Upper lobe of left lung (tissue), 6 donors: ENCODE measurements at regions not wholly inside any gene's neighbourhood (a gene's known extent, or its start where the extent isn't known, plus 50 kb on each side); places are given as distances from the start of the nearest gene placed in this dataset.

Source experiments
- ATAC-seq, 2 donors: fragments of 200-7000 bp; cut with Tn5 transposase; one replicate each; pipeline ENCODE4 v1.9.1; 2022; ENCODE audit warnings: mild to moderate bottlenecking in 2 of 2, moderate library complexity in 2 of 2; ENCODE audit not compliant: low FRiP score in 2 of 2
- DNase-seq, 2 donors: peaks; one replicate each; pipeline ENCODE4 v3.0.0-alpha.2; 2019 to 2020
- H3K27ac ChIP-seq, 4 donors: fragments of 200-600 bp; sonication (generic); one replicate each; pipeline ENCODE4 v1.5.1; 2016 to 2019
- H3K27me3 ChIP-seq, 4 donors: fragments of 200-600 bp; sonication (generic); one replicate each; pipeline ENCODE4 v1.5.1; 2017 to 2019
- H3K36me3 ChIP-seq, 4 donors: fragments of 200-600 bp; sonication (generic); one replicate each; pipeline ENCODE4 v1.5.1; 2016 to 2019
- H3K4me1 ChIP-seq, 4 donors: fragments of 200-600 bp; sonication (generic); one replicate each; pipeline ENCODE4 v1.5.1; 2018 to 2019
- H3K4me3 ChIP-seq, 4 donors: fragments of 200-600 bp; sonication (generic); one replicate each; pipeline ENCODE4 v1.5.1; 2017 to 2019; ENCODE audit warnings: mild to moderate bottlenecking in 2 of 4, moderate library complexity in 1 of 4
- H3K9me3 ChIP-seq, 4 donors: fragments of 200-600 bp; sonication (generic); one replicate each; pipeline ENCODE4 v1.5.1; 2018 to 2019
- EP300 ChIP-seq, 4 donors: sonication (generic); formaldehyde crosslinking; IDR thresholded peaks; one replicate each; pipeline ENCODE4 v1.5.1; 2017; ENCODE audit warnings: antibody characterized with exemption in 4 of 4, control low read depth in 2 of 4
- POLR2A ChIP-seq, 4 donors: fragments of 450-650 bp; IDR thresholded peaks; one replicate each; pipeline ENCODE4 v1.5.1; 2016 to 2017; ENCODE audit warnings: antibody characterized with exemption in 4 of 4, mild to moderate bottlenecking in 2 of 4
- POLR2AphosphoS5 ChIP-seq, 2 donors: sonication (generic); formaldehyde crosslinking; IDR thresholded peaks; one replicate each; pipeline ENCODE4 v1.5.1; 2017; ENCODE audit warnings: antibody characterized with exemption in 2 of 2
- WGBS, 2 donors: methylation state at CpG; one replicate each; pipeline ENCODE4 v1.1.5; 2017 to 2018; 5-methylcytosine and 5-hydroxymethylcytosine counted together
- TF ChIP-seq, protein P1 (sequence below), 6 experiments: fragments of 450-650 bp in 4 of 6; fragments of 200-600 bp in 2 of 6; sonication (generic) in 2 of 6; IDR thresholded peaks; one replicate each; pipeline ENCODE4 v1.5.1; 2016 to 2019; ENCODE audit warnings: antibody characterized with exemption in 6 of 6
- donor health status: DM: no; HTN: no; CAD: no; lungs with moderate emphysema.
- donor health status: DM: no; HTN: yes; CAD: no; lungs with severe emphysema.

DNA sequence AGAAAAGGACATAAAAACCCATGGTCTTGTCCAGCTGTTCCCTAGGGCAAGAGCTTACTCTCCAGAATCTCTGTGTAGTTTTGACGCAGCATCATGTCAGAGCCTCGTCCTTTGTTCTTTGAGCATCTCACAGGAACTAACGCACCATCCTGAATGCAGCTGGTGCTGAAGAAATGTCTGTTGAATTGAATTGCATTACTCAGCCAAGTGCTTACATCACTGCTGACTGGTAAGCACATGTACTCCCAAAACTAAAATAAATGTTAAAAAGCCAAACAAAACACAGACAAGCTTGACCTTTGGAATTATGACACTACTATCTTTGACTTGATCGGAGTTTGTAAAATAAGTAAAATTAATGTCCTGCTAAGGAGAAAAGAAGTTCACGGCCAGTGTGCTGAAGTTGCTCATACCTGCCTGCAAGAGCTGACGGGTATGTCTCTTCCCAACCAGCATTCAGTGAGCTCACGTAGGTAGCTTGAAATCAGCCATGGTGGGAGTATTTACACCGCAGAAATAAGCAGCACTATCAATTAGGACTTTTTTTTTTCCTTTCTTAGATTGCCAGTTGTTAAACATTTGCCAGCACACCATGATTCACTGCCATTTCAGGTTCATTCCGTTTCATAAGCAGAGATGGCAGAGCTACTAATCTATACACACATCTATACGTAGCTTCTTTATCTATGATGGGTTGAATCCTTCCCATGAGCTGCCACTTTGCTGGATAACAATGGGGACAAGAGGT is 310.6 kb upstream of the MSX2 start:
- no peaks in the 10 kb centered on the region for H3K27me3 ChIP-seq
- H3K9me3 ChIP-seq = no peaks in the 10 kb centered on the region
- no peak overlapping the region for H3K27ac ChIP-seq
- H3K36me3 ChIP-seq = no peaks in the 10 kb centered on the region
- no peak overlapping the region for H3K4me3 ChIP-seq
- WGBS, 2 donors = 71 to 76% methylated on average over 10 of the region's 10 CpGs
- DNase-seq (no peak), ATAC-seq (peak in 1 of 2 donors; percentile 82)
- no peaks in the 10 kb centered on the region for H3K4me1 ChIP-seq
- no peak for TF ChIP-seq POLR2A (IDR thresholded peaks at IDR 0.05)
- no peak for TF ChIP-seq POLR2AphosphoS5 (IDR thresholded peaks at IDR 0.05)
- TF ChIP-seq, protein P1, sequence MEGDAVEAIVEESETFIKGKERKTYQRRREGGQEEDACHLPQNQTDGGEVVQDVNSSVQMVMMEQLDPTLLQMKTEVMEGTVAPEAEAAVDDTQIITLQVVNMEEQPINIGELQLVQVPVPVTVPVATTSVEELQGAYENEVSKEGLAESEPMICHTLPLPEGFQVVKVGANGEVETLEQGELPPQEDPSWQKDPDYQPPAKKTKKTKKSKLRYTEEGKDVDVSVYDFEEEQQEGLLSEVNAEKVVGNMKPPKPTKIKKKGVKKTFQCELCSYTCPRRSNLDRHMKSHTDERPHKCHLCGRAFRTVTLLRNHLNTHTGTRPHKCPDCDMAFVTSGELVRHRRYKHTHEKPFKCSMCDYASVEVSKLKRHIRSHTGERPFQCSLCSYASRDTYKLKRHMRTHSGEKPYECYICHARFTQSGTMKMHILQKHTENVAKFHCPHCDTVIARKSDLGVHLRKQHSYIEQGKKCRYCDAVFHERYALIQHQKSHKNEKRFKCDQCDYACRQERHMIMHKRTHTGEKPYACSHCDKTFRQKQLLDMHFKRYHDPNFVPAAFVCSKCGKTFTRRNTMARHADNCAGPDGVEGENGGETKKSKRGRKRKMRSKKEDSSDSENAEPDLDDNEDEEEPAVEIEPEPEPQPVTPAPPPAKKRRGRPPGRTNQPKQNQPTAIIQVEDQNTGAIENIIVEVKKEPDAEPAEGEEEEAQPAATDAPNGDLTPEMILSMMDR (IDR thresholded peaks at IDR 0.05) = no peak
- TF ChIP-seq EP300 (IDR thresholded peaks at IDR 0.05) = no peak

DNA sequence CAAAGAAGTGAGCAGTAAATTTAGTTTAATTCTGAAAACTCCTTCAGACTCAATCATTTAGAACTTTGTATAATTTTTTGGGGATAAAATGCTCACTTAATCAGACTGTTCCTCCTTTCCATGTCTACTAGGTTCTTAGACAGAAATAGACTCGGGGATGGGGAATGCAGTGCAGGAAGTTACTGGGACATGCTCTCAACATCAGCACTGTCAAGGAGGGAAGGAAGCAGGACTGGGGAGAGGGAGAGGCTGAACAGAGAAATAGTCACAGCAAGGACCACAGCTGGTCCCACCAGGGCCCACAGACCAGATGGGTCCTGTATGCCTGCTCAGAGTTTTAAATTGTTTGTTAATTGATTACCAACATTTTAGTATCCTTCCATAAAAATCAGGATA is 310.1 kb upstream of the MSX2 start:
- H3K27ac ChIP-seq = no peak overlapping the region

DNA sequence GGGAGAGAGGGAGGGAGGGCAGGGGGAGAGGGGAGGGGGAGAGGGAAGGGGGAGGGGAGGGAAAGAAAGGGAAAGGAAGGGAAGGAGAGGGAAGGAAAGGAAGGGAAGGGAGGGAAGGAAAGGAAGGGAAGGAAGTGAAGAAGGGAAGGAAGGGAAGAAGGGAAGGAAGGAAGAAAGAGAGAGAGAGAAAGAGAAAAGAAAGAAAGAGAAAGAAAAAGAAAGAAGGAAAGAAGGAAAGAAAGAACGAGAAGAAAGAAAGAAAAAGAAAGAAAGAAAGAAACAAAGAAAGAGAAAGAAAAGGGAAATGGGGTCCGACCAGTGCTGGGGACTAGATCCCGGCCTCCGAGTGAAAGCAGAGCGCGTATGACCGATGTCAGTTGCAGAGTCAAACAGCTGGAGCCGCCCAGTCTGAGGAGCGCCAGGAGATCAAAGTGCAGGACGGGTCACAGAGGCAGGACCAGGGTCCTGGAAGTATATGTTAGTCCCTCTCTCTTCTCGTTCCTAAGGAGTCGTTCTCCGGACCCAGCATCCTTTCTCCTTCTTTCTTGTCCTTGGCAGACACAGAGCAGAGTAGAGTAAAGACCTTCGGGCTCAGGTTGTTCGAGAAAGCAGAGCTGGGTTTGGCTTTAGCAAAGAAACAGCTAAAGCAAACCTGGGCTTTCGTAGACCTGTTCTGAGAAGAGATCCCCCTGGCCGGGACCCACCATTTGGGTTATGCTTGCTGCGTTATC is 305.4 kb upstream of the MSX2 start:
- Histone ChIP-seq H3K27ac (no peak overlapping the region), H3K4me3 (no peak overlapping the region), H3K4me1 (peaks cover 0 to 6% (median 4%) of the 10 kb centered on the region in 4 donors), H3K9me3 (no peaks in the 10 kb centered on the region), H3K36me3 (no peaks in the 10 kb centered on the region), H3K27me3 (peaks cover 0 to 2% (median 0%) of the 10 kb centered on the region in 4 donors)
- ATAC-seq (peak in 1 of 2 donors; percentile 71), DNase-seq (no peak)
- 4 to 8% methylated on average over 18 of the region's 18 CpGs for WGBS, 2 donors
- TF ChIP-seq EP300 (IDR thresholded peaks at IDR 0.05) (no peak), POLR2A (IDR thresholded peaks at IDR 0.05) (no peak), POLR2AphosphoS5 (IDR thresholded peaks at IDR 0.05) (no peak)
- TF ChIP-seq, protein P1 (IDR thresholded peaks at IDR 0.05) = no peak

More for the DNA sequence above, 310.1 kb upstream of the MSX2 start:
- H3K4me1 ChIP-seq = peaks cover 0 to 4% (median 3%) of the 10 kb centered on the region in 4 donors
- no peaks in the 10 kb centered on the region for H3K9me3 ChIP-seq
- no peak overlapping the region for H3K4me3 ChIP-seq
- ATAC-seq (no peak), DNase-seq (no peak)
- no peaks in the 10 kb centered on the region for H3K36me3 ChIP-seq
- WGBS, 2 donors = 33% methylated on average over 1 of the region's 1 CpG
- TF ChIP-seq POLR2A (IDR thresholded peaks at IDR 0.05) (no peak), POLR2AphosphoS5 (IDR thresholded peaks at IDR 0.05) (no peak)
- TF ChIP-seq, protein P1 (IDR thresholded peaks at IDR 0.05) = no peak
- peaks cover 0 to 1% (median 0%) of the 10 kb centered on the region in 4 donors for H3K27me3 ChIP-seq

DNA sequence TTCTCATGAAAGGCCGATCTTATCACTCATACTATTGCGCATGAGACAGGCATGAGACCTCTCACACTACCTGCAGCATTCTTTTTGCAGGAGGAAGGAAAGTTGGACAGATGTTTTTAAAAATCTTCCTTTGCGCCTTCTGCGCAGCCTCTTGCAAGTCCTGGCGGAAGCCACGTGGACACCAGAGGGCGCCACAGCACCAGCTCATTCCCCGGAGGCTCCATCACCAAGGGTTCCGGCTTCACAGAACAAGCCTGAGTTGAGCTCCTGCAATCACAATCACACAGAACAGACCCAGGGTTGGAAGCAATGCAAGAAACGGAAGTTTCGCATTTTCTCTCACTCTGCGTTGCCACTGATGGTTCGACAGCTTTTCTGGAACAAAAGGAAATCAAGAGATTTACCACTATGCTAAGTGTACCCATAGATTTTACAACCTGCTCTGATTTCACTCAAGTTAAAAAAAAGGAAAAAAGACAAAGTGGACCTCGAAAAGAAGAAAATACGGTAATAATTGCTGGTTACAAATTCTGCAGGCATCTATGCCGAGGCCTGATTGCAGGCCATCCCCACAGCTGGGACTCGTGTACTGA is 304.7 kb upstream of the MSX2 start:
- peaks cover 0 to 2% (median 0%) of the 10 kb centered on the region in 4 donors for H3K27me3 ChIP-seq
- no peak overlapping the region for H3K27ac ChIP-seq
- H3K9me3 ChIP-seq = no peaks in the 10 kb centered on the region
- TF ChIP-seq POLR2A (IDR thresholded peaks at IDR 0.05) = no peak
- TF ChIP-seq, protein P1 (IDR thresholded peaks at IDR 0.05) = peak; percentile 64 to 86 (median 78)
- WGBS, 2 donors = 16 to 30% methylated on average over 11 to 17 of the region's 17 CpGs
- H3K36me3 ChIP-seq = no peaks in the 10 kb centered on the region
- DNase-seq = peak; percentile 84 to 93
- no peak overlapping the region for H3K4me3 ChIP-seq
- peak; percentile 83 to 94 for ATAC-seq
- peaks cover 0 to 6% (median 4%) of the 10 kb centered on the region in 4 donors for H3K4me1 ChIP-seq
